ENCODE measurements at regions not wholly inside any gene's neighbourhood (a gene's known extent, or its start where the extent isn't known, plus 50 kb on each side); places are given as distances from the start of the nearest gene placed in this dataset.

DNA sequence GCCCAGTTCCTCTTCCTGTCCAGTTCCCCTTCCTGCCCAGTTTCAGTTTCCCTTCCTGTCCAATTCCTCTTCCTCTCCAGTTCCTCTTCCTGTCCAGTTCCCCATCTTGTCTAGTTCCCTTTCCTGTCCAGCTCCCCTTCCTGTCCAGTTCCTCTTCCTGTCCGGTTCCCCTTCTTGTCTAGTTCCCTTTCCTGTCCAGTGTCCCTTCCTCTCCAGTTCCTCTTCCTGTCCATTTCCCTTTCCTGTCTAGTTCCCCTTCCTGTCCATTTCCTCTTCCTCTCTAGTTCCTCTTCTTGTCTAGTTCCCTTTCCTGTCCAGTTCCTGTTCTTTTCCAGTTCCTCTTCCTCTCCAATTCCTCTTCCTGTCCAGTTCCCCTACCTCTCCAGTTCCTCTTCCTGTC, 68.1 kb upstream of the ADCY1 start:
- DNase-seq (ENCODE audit: low spot score), result no peak
- Histone ChIP-seq H3K4me1 (ENCODE audit: insufficient read depth) (no peaks in the 10 kb centered on the region), H3K79me2 (no peaks in the 10 kb centered on the region), H3K4me2 (no peak overlapping the region), H2AFZ (no peak overlapping the region), H3K4me3 (no peak overlapping the region), H3K36me3 (replicated peaks; ENCODE audit: insufficient read depth, low read depth) (no peaks in the 10 kb centered on the region), H4K20me1 (ENCODE audit: insufficient read depth, poor library complexity, severe bottlenecking) (no peaks in the 10 kb centered on the region), H3K27ac (no peak overlapping the region), H3K9me3 (ENCODE audit: low read depth) (no peaks in the 10 kb centered on the region), H3K27me3 (no peaks in the 10 kb centered on the region), H3K9me2 (replicated peaks; ENCODE audit: insufficient read depth) (no peaks in the 10 kb centered on the region)
- TF ChIP-seq, protein P1, sequence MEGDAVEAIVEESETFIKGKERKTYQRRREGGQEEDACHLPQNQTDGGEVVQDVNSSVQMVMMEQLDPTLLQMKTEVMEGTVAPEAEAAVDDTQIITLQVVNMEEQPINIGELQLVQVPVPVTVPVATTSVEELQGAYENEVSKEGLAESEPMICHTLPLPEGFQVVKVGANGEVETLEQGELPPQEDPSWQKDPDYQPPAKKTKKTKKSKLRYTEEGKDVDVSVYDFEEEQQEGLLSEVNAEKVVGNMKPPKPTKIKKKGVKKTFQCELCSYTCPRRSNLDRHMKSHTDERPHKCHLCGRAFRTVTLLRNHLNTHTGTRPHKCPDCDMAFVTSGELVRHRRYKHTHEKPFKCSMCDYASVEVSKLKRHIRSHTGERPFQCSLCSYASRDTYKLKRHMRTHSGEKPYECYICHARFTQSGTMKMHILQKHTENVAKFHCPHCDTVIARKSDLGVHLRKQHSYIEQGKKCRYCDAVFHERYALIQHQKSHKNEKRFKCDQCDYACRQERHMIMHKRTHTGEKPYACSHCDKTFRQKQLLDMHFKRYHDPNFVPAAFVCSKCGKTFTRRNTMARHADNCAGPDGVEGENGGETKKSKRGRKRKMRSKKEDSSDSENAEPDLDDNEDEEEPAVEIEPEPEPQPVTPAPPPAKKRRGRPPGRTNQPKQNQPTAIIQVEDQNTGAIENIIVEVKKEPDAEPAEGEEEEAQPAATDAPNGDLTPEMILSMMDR (IDR thresholded peaks at IDR 0.05; ENCODE audit: poor library complexity), result no peak
- WGBS (ENCODE audit: low lambda C conversion rate, missing lambda C conversion rate), result 71% methylated on average over 1 of the region's 1 CpG

- TF ChIP-seq EZH2 (IDR thresholded peaks at IDR 0.05; ENCODE audit: borderline replicate concordance) (no peak), EZH2phosphoT487 (IDR thresholded peaks at IDR 0.05; ENCODE audit: low read depth, severe bottlenecking, unreplicated experiment) (no peak)
- TF ChIP-seq, protein P1 (IDR thresholded peaks at IDR 0.05; ENCODE audit: poor library complexity), result no peak
- Histone ChIP-seq H3K9me3 (ENCODE audit: low read depth) (no peaks in the 10 kb centered on the region), H4K20me1 (ENCODE audit: insufficient read depth, poor library complexity, severe bottlenecking) (no peaks in the 10 kb centered on the region), H3K36me3 (replicated peaks; ENCODE audit: insufficient read depth, low read depth) (no peaks in the 10 kb centered on the region), H3K4me1 (ENCODE audit: insufficient read depth) (no peaks in the 10 kb centered on the region), H3K9me2 (replicated peaks; ENCODE audit: insufficient read depth) (no peaks in the 10 kb centered on the region), H2AFZ (no peak overlapping the region), H3K4me3 (no peak overlapping the region), H3K27ac (no peak overlapping the region), H3K4me2 (no peak overlapping the region), H3K79me2 (no peaks in the 10 kb centered on the region), H3K27me3 (no peaks in the 10 kb centered on the region)
- 83% methylated on average over 2 of the region's 2 CpGs for WGBS (ENCODE audit: low lambda C conversion rate, missing lambda C conversion rate)
- no peak for DNase-seq (ENCODE audit: low spot score)
These were observed 64.9 kb upstream of the ADCY1 start for GRCh38 chr7:45509222-45509621.

DNA sequence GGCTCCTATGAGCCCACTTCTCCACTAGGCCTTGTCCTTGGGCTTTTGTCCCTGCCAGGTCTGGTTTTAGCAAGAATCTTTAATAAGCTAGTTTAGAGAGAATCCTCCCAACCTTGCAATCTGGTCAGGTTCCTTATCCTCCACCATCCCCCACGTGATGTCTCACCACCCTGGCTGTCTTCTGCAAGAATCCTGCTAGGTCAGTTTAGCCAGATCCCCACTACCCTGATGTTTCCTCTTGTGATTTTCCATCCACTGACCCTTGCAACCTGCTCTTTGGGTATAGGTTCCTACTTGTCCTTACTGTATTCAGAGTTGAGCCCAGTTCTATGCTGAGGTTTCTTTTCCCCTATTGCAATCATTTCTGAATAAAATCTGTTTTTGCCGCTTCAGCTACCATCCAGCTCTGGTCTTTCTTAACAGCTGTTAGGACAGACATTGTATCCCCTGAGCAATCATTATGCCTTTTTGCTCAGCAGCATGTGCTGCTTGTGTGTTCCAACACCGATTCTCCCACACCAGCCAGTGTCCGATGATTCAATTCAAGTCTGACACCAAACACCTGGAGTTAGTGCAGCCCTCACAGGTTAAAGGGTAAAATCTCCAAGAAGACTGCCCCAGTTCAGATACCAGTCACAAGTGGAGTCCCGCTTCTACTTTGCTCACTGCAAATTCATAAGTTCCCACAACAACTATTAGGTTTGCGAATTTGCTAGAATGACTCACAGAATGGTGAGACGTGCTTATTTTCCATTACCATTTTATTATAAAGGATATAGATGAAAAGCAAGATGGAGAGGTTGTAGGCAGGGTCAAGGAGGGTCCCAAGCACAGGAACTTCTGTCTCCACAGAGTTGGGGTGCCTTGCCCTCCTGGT, 62.2 kb upstream of the ADCY1 start:
- Histone ChIP-seq H3K4me1 (ENCODE audit: insufficient read depth) (no peaks in the 10 kb centered on the region), H3K27me3 (no peaks in the 10 kb centered on the region), H3K79me2 (no peaks in the 10 kb centered on the region), H3K9me3 (ENCODE audit: low read depth) (no peaks in the 10 kb centered on the region), H3K9me2 (replicated peaks; ENCODE audit: insufficient read depth) (no peaks in the 10 kb centered on the region), H3K27ac (no peak overlapping the region), H3K4me3 (no peak overlapping the region), H4K20me1 (ENCODE audit: insufficient read depth, poor library complexity, severe bottlenecking) (no peaks in the 10 kb centered on the region), H2AFZ (no peak overlapping the region), H3K36me3 (replicated peaks; ENCODE audit: insufficient read depth, low read depth) (no peaks in the 10 kb centered on the region), H3K4me2 (no peak overlapping the region)
- no peak for DNase-seq (ENCODE audit: low spot score)
- TF ChIP-seq EZH2phosphoT487 (IDR thresholded peaks at IDR 0.05; ENCODE audit: low read depth, severe bottlenecking, unreplicated experiment) (no peak), EZH2 (IDR thresholded peaks at IDR 0.05; ENCODE audit: borderline replicate concordance) (no peak)
- TF ChIP-seq, protein P1 (IDR thresholded peaks at IDR 0.05; ENCODE audit: poor library complexity), result no peak
- WGBS (ENCODE audit: low lambda C conversion rate, missing lambda C conversion rate), result 77% methylated on average over 7 of the region's 7 CpGs

Measured in hepatocyte (in vitro differentiated cells).